ENCODE measurements at regions not wholly inside any gene's neighbourhood (a gene's known extent, or its start where the extent isn't known, plus 50 kb on each side); places are given as distances from the start of the nearest gene placed in this dataset.
"Not testable (repeated sequence)": the region's sequence is repeated elsewhere in the genome, so short reads cannot be mapped to it uniquely, and the experiment has no call there.

DNA sequence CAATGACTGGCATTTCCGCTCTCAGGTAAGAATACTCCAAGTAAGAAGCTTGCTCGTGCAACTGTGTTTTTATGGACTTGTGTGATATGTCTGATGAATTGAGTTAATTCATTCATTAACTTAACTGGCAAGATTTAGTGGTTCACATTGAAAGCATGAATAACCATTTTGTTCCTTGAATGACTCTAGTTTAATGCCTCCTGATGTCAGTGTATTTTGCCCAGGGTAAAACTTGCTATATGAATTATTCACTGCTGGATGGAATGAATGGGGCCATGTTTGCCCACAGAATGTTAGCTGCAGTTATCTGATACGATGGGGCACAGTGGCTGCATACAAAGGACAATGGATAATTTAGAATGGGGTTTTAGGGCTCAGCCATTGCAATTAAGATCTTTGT, 124.1 kb downstream of the ZNF365 start:
- DNase-seq: no peak

DNA sequence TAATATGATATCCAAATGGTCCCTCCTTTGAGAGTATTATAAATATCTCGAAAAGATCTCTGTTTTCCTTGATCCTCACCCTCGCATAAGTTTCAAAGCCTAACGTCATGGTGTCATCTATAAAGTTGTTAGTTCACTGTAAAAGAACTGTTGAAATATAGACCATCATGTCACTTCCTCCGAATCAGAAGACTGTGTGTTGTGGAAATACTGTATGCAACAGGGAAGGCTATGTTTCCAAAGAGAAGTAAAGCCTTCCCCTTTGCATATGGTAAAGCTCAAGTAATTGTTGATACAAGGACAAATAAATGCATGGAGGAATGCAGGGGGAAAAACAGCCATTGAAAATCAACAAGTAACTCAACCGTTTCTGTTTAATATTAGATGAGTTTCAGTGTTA, 125.9 kb downstream of the ZNF365 start:
- DNase-seq: not testable (repeated sequence)

DNA sequence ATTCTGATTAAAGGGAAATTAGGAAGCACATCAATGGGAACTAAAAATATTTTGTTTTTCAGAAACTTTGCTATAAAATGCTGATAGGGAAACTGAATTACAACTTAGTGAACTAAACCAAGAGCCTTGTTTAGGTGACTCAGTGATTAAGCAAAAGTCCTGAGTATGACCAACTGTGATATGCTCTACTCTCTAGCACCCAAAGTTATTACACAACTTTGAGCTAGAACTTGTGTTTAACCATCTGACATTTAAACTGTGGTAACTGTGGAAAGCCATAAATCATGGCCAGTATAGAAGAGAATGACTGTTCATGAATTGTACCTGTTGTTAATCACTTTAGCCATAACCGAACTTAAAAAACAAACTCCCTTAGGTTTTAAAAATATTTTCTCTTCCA, 127.4 kb downstream of the ZNF365 start:
- DNase-seq: no peak

DNA sequence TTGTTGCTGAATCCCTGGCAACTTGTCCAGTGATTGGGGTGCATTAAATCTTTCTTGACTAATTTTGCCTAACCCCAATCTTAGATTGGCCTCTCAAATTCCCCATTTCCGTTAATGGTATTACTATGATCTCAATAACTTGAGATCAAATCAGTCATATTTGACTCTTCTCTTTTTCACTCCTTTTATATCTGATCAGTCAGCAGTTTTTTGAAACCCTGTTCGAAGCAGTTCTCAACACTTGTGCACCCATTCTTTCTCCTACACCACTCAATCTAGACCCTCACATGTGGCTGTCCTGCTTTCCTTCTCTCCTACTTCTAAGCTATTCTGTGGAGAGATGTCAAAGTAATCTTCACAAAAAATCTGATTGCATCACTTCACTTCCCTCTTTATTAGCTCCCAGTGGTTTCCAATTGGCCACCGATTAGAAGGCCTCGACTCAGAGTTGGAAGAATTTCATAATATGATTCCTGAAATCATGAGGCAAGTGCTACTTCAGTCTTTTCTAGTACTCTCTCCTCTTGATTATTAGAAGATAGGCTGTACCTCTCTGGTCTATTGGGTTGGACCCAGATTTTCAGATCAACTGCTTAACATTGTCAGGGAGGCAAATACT, 128.9 kb downstream of the ZNF365 start:
- DNase-seq: no peak

DNA sequence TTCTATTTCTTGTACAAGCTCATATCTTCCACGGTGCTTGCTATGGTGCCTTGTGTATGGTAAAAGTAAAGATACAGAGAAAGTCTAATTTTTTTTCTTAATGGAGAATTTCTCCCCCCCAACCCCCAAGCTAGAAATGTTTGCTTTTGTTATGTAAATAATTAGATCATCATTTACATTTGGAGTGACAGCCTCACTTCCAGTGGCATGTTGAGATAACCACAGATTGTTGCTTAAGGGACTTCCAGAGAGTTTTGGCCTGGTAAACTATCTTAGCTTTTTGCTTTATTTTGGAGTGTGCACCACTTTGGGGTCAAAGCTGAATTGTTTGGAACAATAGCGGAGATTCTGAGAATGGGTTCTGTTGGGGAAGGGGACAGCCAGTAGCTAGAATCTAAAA, 129.7 kb downstream of the ZNF365 start:
- no peak for DNase-seq

DNA sequence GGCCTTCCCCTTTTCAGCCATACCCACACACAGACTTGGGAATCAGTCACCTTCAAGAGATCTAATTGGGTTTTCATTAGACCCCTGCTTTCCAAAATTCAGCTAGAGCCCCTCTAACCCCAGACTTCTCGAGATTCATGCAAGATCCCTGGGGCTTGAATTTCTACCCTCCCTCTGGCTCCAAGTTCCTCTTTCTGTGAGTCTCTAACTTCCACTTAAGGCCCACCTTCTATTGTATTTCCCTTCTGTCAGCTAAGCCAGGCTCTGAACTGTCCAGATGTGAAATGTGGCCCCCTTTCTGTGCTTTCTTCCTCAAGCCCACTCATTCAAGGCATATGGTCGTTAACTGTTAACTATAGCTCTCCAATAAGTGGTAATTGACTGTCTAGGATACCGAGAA, 132.2 kb downstream of the ZNF365 start:
- DNase-seq: no peak

DNA sequence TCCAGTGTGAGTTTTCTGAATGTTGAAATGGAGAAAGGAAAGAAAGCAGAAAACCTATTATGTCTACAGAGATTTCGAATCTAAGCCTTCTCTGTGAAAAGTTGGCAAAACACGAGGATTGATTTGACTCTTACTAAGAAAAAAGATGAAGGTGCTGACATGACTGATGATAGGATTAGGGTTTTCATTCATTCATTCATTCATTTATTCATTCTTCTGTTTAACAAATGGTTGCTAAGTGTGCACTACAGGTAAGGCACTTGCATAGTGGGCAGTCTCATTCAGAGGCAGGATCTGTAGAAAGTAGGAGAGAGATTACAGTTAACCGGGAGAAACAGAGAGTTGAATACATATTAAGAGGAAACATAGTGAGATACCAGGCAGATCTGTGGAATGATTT, 137.1 kb downstream of the ZNF365 start:
- no peak for DNase-seq

DNA sequence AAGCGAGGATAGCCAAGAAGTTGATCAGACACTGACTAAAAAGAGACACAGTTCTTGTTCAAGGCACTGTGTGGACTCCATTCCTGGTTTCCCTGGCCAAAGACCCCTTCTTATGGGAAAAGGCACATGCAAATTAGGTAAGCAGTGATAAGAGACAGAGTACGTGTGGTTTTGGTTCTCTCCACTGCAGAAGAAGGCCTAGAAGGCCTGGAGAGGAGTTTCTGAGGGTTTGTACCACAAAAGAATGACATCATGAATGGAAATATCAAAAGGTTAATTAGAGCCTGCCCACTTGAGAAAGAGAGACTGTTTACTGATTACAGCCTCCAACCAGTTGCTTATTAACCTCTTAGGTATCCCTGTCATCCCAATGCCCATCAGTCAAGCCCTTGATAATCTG, 137.5 kb downstream of the ZNF365 start:
- no peak for DNase-seq

DNA sequence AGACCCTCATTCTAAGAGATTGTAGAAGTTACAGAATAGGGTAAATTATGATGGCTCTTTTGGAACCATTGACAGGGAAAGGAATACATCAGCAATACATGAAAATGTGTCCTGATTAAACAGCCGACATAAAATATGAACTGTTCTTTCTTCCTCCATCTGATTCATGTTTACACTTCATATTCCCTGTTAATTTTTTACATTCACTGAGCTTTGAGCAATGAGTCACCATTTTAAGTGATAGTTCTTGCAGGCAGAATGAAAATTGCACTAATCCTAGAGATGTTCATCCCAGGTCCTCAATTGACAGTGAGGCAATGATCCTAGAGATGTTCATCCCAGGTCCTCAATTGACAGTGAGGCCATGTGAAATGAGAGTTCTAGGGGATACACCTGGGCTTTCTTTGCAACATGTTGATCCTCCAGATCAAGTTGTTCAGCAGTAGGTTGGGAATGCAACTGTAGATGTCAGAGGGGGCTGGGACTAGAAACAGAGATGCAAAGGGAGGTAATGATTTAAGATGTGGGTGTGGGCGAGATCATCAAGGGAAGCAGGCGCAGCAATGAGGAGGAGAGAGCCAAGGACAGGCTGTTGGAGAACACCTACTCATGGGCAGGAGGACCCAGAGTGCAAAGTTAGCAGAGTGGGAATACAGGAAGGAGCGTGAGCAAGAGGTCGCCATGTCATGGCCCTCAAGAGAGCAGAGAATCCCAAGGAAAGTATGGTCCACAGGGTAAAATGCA, 138.7 kb downstream of the ZNF365 start:
- no peak for DNase-seq

DNA sequence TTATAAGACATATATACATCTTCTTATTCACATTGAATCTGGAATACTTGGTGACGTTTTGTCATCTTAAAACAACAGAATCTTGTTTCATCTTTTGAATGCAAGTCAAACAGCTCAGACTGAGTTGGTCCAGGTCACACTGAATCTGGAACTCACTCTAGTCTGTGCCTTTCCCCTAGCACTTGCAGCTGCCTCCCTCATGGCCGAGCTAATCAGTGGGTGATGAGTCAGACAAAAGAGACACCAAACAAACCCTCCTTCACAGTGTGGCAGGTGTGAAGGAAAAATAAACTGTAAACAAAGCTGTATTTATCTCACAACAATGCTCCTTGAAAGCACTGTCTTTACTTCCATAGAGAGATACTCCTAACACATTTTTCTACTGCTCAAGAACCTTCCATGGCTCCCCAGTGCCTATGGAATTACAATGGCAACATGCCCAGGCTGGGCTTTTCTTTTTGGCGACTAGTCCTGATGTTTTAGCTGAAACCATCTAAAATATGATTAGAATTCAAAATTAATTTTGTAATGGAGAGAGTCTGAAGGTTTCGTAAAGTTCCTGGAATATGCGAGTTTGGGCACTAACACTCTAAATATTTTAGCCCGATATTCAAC, 140.0 kb downstream of the ZNF365 start:
- DNase-seq: no peak

DNA sequence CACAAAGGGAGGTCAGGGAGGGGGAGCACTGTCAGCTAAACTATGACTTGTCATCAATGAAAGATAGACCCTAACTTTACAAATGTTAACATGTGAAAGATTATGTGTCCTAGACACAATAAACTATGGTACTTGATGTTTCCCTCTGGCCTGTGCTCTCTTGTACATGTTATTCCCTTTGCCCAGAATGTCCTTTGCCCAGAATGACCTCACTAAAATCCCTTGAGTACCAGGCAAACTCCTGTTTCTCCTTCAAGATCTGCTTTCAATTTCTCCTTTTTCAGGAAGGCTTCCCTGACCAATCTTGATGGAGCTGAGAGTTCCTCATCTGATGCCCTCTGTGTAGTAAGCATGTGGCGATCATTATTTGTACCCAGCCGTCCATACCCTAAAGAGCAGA, 143.1 kb downstream of the ZNF365 start:
- no peak for DNase-seq

DNA sequence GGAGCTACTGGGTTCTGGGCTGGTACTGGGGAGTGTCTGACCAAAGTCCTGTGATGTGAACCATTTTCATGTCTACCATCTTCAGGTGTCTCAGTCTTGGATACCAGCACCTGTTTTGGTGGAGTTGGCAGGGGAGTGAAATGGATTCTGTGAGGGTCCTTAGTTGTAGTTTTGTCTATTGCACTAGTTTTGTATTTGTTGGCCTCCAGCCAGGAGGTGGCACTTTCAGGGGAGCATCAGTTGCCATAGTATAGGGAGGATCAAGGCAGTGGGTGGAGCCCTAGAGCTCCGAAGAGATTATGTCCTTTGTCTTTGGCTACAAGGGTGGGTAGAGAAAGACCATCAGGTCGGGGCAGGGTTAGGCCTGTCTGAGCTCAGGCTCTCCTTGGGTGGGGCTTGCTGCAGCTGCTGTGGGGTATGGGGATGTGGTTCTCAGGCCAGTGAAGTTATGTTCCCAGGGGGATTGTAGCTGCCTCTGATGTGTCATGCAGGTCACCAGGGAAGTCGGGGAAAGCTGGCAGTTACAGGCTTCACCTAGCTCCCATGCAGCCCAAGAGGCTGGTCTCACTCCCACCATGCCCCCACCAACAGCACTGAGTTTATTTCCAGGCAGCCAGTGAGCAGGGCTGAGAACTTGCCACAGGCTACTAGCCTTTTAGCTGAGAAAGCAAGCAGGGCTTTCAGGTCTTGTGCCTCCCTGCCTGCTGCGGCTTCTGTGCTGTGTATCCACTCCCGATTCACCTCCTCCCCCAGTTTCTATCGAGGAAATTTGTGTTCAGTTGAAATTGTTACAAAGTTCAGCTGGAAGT, 153.1 kb downstream of the ZNF365 start:
- peak; percentile 12 for DNase-seq

DNA sequence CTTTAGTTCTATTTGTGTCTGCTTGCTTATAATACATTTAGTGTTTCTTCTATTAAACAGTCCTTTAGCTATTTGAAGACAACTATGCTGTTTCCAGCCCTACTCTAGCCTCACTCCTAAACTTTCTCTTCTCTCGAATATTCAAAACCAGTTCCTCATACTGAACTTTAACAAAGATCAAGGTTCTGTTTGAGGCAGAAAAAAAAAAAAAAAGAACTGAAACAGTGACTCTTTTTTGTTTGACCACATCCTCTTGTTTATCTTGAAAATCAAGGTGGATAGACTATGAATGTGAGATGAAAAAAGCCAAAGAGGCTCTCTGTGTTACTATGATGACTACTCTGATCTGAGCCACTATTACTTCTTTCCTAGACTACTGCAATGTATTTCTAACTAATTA, 154.3 kb downstream of the ZNF365 start:
- no peak for DNase-seq

DNA sequence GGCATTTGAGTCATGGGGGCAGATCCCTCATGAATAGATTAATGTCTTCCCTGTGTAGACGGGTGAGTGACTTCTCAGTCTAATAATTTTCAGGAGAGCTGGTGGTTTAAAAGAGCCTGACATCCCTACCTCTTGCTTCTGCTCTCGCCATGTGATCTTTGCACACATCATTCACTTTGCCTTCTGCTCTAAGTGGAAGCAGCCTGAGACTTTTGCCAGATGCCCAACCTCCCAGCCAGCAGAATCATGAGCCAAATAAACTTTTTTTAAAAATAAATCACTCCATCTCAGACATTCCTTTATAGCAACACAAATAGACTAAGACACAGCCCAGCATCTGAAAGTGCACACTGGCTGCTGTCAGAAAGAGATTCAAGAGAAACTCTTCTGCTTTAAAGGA, 155.2 kb downstream of the ZNF365 start:
- no peak for DNase-seq

DNA sequence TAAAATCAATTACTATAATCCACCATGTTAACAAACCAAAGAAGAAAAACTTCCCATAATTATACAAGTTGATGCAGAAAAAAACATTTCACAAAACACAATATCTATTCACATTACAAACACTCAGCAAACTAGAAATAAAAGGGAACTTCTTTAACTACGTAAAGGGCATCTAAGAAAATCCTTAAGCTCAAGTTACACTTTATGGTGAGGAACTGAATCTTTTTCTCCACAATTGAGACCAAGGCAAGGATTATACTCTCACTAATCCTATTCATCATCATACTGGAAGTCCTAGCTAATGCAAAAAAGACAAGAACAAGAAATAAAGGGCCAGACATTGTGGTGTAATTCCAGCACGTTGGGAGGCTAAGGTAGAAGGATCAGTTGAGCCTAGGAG, 159.9 kb downstream of the ZNF365 start:
- DNase-seq: no peak

DNA sequence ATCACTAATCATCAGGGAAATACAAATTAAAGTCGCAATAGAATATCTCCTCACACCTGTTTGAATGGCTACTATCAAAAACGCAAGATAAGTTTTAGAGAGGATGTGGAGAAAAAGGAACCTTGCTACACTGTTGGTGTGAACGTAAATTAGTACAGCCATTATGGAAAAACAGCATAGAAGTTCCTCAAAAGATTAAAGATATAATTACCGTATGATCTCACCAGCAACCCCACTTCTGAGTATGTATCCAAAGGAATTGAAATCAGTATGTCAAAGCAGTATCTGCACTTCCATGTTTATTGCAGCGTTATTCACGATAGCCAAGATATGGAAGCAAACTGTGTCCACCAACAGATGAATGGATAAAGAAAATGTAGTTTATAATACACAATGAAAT, 164.4 kb downstream of the ZNF365 start:
- DNase-seq: no peak

DNA sequence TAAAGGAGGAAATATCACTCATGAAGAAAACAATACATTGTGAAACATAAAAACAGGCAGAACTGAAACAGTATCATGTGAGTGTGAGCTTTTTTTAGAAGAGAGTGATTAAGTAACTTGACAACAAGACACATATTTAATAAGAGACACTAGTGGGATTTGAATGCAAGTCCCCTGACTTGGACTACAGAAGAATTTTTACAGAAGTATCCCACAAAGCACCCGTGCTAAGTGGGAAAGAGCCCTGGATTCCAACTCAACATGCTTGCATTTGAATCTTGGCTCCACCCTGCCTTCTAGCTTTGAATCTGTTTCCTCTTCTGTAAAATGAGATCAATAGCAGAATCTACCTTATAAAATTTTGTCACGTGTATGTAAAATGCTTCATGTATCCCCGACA, 166.2 kb downstream of the ZNF365 start:
- DNase-seq: no peak

DNA sequence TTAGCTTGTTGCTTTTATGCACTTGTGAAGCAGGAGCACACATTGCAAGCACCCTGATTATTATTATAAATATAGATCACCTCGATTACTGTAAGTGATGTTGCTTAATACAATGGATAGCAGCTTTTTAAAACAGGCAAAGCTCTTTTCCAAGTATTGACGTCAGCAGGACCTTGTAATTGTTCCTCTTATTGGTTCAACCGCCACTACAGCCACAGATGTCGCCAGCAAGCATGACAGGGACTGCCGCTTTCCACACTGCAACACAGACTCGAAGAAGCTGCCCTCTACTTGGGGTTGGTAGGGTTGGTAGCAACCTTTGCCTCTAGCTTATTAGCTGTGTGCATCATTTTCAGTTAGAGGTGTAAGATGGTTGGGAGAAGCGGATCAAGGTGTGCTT, 167.6 kb downstream of the ZNF365 start:
- no peak for DNase-seq

DNA sequence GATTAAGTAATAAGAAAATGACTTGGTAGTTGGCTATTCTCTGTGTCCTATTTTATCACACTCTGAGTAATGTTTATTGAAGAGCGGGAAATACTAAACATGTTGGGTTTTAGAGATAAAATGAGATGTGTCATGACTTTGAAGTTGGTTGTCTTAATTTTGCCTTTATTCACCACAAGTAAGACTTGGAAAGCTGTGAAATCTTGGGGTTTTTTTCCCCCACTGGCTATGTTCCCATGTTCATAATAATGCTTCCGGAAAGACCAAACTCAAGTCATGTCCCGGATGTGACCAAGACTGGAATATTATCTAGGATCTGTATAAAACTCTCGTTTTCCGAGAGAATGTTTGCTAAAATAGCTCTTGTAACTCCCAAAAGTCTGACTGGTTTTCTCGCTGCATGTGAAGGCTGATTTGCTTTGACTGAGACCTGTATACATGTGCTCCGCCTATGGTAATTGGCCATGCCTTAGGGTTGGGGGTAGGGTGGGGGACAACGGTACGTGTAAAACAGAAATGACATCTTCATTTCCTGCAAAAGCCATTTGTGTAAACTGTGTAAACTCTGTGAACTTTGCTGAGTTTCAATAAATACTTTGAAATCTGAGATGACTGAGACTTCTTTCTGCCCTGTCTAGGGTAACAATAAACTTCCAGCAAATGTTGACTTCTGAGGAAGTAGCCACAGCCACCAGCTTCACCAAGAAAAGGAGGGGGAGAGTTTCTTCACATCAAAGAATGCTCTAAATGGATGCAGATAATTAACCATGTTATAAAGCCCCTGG, 169.6 kb downstream of the ZNF365 start:
- DNase-seq: no peak

DNA sequence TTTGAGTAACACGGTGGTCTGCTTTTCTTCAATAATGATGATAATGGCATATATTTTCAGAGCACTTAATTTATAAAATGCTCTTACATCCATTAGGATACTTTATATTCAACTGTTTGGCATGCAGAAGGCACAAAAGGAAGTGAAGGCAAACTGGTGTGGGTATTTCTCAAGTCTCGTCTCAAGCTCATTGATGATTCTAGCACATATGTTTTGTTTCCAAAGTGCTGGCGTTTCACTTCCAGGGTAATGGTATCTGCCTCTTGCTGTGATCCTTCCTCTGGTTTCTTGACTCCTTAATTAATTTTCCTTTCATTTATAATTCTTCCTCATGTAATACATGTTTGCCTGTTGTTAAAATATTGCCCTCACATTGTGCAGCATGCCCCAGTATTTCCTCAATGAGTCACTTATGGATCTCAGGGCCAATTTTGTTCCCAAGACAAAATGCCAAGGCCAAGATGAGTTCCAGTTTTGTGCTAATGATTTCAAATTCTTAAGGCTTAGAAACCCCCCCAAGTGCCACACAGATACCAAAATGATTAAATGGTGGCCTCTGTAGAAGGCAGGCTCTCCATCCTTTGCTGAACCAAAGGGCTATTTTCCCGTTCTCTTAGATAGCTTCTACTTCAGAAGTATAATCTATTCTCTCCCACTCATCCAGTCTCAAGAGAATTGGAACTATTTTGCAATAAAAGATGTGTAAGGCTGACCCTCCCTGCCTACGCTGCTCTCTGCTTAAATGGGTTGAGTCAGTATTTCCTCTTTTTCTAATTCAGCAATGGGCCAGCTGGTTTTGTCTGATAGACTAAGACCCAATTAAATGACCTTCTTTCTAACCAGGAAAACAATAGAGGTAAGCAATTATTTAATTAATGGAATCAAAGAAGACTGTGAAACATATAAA, 171.2 kb downstream of the ZNF365 start:
- no peak for DNase-seq

DNA sequence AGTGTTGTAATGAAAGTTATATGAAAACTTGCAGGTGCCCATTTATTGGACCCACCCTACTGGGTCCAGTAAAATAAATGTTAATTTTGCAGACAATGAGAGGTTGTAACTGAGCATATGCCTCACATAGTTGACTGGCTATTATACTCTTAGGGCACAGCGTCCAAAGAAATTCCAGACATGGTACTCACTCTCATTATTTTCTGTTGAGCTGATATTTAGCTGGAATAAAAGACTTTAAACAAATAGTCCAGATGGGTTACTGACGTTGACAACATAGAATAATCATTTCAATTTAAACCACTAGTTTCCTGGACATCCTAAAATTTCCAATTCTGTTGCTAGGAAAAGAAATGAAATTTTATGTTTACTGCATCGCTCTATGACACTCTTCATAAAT, 174.5 kb downstream of the ZNF365 start:
- no peak for DNase-seq

DNA sequence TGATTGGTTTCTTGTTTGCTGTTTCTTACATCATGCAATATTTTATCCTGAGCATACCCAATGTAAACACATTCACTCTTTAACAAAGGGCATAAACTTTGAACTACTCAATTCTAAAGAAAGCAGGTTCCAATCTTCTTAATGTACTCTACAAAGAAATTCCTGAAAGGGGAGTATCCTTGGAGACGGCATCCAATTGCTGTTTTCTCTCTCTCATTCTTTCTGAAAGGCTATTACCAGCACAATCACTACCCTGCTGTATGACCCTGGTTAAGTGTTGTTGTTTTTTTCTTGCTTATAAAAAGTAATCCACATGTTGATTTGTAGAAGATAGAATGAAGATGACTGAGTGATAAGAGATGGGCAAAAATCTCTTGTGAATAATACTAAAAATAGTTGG, 176.0 kb downstream of the ZNF365 start:
- DNase-seq: no peak

Data from CD4-positive, alpha-beta T cell treated with Interleukin-17A for 4 hours (primary cell).